A549 (cell line): ENCODE measurements at regions not wholly inside any gene's neighbourhood (a gene's known extent, or its start where the extent isn't known, plus 50 kb on each side); places are given as distances from the start of the nearest gene placed in this dataset.
A peak's percentile ranks its signal among the peaks of the same experiment; 100 is the strongest.

Source experiments
- ATAC-seq, 2 experiments: fragments of 200-7000 bp in 1 of 2; fragments of >200 bp in 1 of 2; cut with Nextera tagmentation in 1 of 2; cut with Tn5 transposase in 1 of 2; 3 replicates each; pipeline versions ENCODE4 v1.8.0 to v1.9.1; 2018 to 2020; ENCODE audit warnings: mild to moderate bottlenecking in 1 of 2, moderate library complexity in 1 of 2
- CTCF ChIA-PET: fragments of 300-600 bp; sonication (Branson Sonifier 250); formaldehyde crosslinking; extraction: SDS; loops from one replicate; lab custom pipeline; 2021; ENCODE audit warnings: antibody characterized with exemption, inconsistent platforms; lab: Yijun Ruan, JAX
- POLR2A ChIA-PET: fragments of 350-600 bp; formaldehyde crosslinking; extraction: SDS; loops from one replicate; lab custom pipeline; 2021; ENCODE audit warnings: antibody characterized with exemption, inconsistent platforms; lab: Yijun Ruan, JAX
- DNase-seq, 2 experiments: peaks; one replicate each; pipeline versions ENCODE4 v3.0.0 to v3.0.0-alpha.2; 2011 to 2016; ENCODE audit warnings: low read depth in 1 of 2, low spot score in 1 of 2
- FAIRE-seq: peaks from 2 replicates; lab custom pipeline; 2011; peaks lifted over from hg19 to GRCh38; lab: Jason Lieb, UNC
- H3K27ac ChIP-seq, 2 experiments: fragments of >200 bp; sonication (Bioruptor Twin); formaldehyde crosslinking; 3 replicates each; pipeline ENCODE4 v1.5.1; 2016 to 2017
- H3K4me1 ChIP-seq: fragments of >200 bp; sonication (Bioruptor Twin); formaldehyde crosslinking; 3 replicates; pipeline ENCODE4 v1.6.1; 2016
- H3K4me2 ChIP-seq: fragments of >200 bp; sonication (Bioruptor Twin); formaldehyde crosslinking; 3 replicates; pipeline ENCODE4 v1.6.1; 2016
- H3K4me3 ChIP-seq: fragments of >200 bp; sonication (Bioruptor Twin); formaldehyde crosslinking; 3 replicates; pipeline ENCODE4 v1.5.1; 2016
- H3K9me3 ChIP-seq: fragments of >200 bp; sonication (Bioruptor Twin); formaldehyde crosslinking; 3 replicates; pipeline ENCODE4 v1.6.1; 2016
- BHLHE40 ChIP-seq: IDR thresholded peaks from 2 replicates; pipeline ENCODE4 v1.6.1; 2012; ENCODE audit warnings: low read depth, low read length, inconsistent platforms
- CBX2 ChIP-seq: fragments of 200-600 bp; sonication (generic); IDR thresholded peaks from 2 replicates; pipeline ENCODE4 v1.6.1; 2016; ENCODE audit warnings: low read depth, mild to moderate bottlenecking, borderline replicate concordance
- CBX8 ChIP-seq: fragments of 200-600 bp; sonication (generic); IDR thresholded peaks from 2 replicates; pipeline ENCODE4 v1.6.1; 2016
- CEBPB ChIP-seq, 2 experiments: fragments of >200 bp in 1 of 2; sonication (Bioruptor Twin) in 1 of 2; formaldehyde crosslinking in 1 of 2; IDR thresholded peaks; 2 replicates each; pipeline ENCODE4 v1.6.1; 2012 to 2016
- CHD2 ChIP-seq: fragments of 150-350 bp; IDR thresholded peaks from 2 replicates; pipeline ENCODE4 v1.6.1; 2014; ENCODE audit warnings: low read length; ENCODE audit not compliant: partially characterized antibody
- E2F6 ChIP-seq: IDR thresholded peaks from 2 replicates; pipeline ENCODE4 v1.6.1; 2012; ENCODE audit warnings: low read depth, borderline replicate concordance
- EHMT2 ChIP-seq: fragments of 200-600 bp; sonication (generic); IDR thresholded peaks from 2 replicates; pipeline ENCODE4 v1.6.1; 2016; ENCODE audit warnings: antibody characterized with exemption, low read depth, mild to moderate bottlenecking, moderate library complexity
- ELK1 ChIP-seq: fragments of 150-350 bp; IDR thresholded peaks from 2 replicates; pipeline ENCODE4 v1.6.1; 2014; ENCODE audit warnings: low read depth, mild to moderate bottlenecking, low read length
- ESRRA ChIP-seq: fragments of 150-350 bp; IDR thresholded peaks from 2 replicates; pipeline ENCODE4 v1.6.1; 2014; ENCODE audit warnings: mild to moderate bottlenecking, low read length, borderline replicate concordance
- FOSL2 ChIP-seq, 2 experiments: fragments of 450-650 bp in 1 of 2; fragments of >200 bp in 1 of 2; sonication (Bioruptor Twin) in 1 of 2; formaldehyde crosslinking; IDR thresholded peaks; 2 replicates each; pipeline versions ENCODE4 v1.5.0 to v1.6.1; 2016 to 2020; ENCODE audit warnings: mild to moderate bottlenecking in 1 of 2, moderate library complexity in 1 of 2
- FOXS1 ChIP-seq: fragments of 250-450 bp; sonication (Bioruptor Pico); IDR thresholded peaks from 2 replicates; pipeline ENCODE4 v1.5.0; 2020; ENCODE audit warnings: mild to moderate bottlenecking, moderate library complexity
- HDAC2 ChIP-seq: fragments of 200-600 bp; sonication (generic); IDR thresholded peaks from 2 replicates; pipeline ENCODE4 v1.6.1; 2016
- HEYL ChIP-seq: fragments of 250-450 bp; sonication (Bioruptor Pico); IDR thresholded peaks from 2 replicates; pipeline ENCODE4 v1.8.0; 2021; ENCODE audit warnings: mild to moderate bottlenecking, moderate library complexity
- HMGXB4 ChIP-seq: fragments of 250-450 bp; sonication (Bioruptor Pico); IDR thresholded peaks from 2 replicates; pipeline ENCODE4 v1.5.0; 2021; ENCODE audit warnings: mild to moderate bottlenecking, moderate library complexity, borderline replicate concordance
- HOXB13 ChIP-seq: fragments of 250-450 bp; sonication (Bioruptor Pico); IDR thresholded peaks from 2 replicates; pipeline ENCODE4 v1.5.0; 2020; ENCODE audit warnings: low read depth, mild to moderate bottlenecking, moderate library complexity
- KDM1A ChIP-seq: fragments of 200-600 bp; sonication (generic); IDR thresholded peaks from 2 replicates; pipeline ENCODE4 v1.6.1; 2016; ENCODE audit warnings: low read depth, mild to moderate bottlenecking
- KDM5A ChIP-seq: fragments of 200-600 bp; sonication (generic); IDR thresholded peaks from 2 replicates; pipeline ENCODE4 v1.6.1; 2016; ENCODE audit warnings: antibody characterized with exemption, mild to moderate bottlenecking
- MAFK ChIP-seq: fragments of 450-650 bp; IDR thresholded peaks from 2 replicates; pipeline ENCODE4 v1.6.1; 2014; ENCODE audit not compliant: partially characterized antibody
- MAX ChIP-seq: IDR thresholded peaks from 2 replicates; pipeline ENCODE4 v1.6.1; 2012
- MAZ ChIP-seq: fragments of 150-350 bp; IDR thresholded peaks from 2 replicates; pipeline ENCODE4 v1.6.1; 2014; ENCODE audit warnings: antibody characterized with exemption, low read depth, low read length, borderline replicate concordance
- MYC ChIP-seq: IDR thresholded peaks from 2 replicates; pipeline ENCODE4 v1.6.1; 2012; ENCODE audit warnings: mild to moderate bottlenecking, inconsistent platforms, low read length, improper control_type of control experiment, borderline replicate concordance
- NFE2L2 ChIP-seq: fragments of 150-350 bp; conservative IDR thresholded peaks from 2 replicates; pipeline ENCODE4 v1.6.1; 2014; ENCODE audit warnings: low read length
- NR3C1 ChIP-seq: fragments of >200 bp; sonication (Bioruptor Twin); formaldehyde crosslinking; IDR thresholded peaks from 3 replicates; pipeline ENCODE4 v1.6.1; 2017
- PBX3 ChIP-seq: IDR thresholded peaks from 2 replicates; pipeline ENCODE4 v1.6.1; 2012
- POLR2A ChIP-seq: IDR thresholded peaks from 2 replicates; pipeline ENCODE4 v1.6.1; 2012; ENCODE audit warnings: mild to moderate bottlenecking, low read length
- POLR2AphosphoS2 ChIP-seq: conservative IDR thresholded peaks from 2 replicates; pipeline ENCODE4 v1.6.1; 2012; ENCODE audit warnings: low read length, improper control_type of control experiment, inconsistent platforms
- RNF2 ChIP-seq: fragments of 200-600 bp; sonication (generic); IDR thresholded peaks from 2 replicates; pipeline ENCODE4 v1.6.1; 2016; ENCODE audit warnings: low read depth, mild to moderate bottlenecking, antibody characterized with exemption, moderate library complexity, borderline replicate concordance
- SREBF2 ChIP-seq: fragments of 450-650 bp; IDR thresholded peaks from 2 replicates; pipeline ENCODE4 v1.6.1; 2014; ENCODE audit warnings: mild to moderate bottlenecking, moderate library complexity
- TFCP2L1 ChIP-seq: fragments of 250-450 bp; sonication (Bioruptor Pico); IDR thresholded peaks from 2 replicates; pipeline ENCODE4 v1.5.0; 2021; ENCODE audit warnings: mild to moderate bottlenecking
- TP53 ChIP-seq: fragments of 250-450 bp; sonication (Bioruptor Pico); IDR thresholded peaks from 2 replicates; pipeline ENCODE4 v1.5.0; 2021; ENCODE audit warnings: mild to moderate bottlenecking, moderate library complexity
- ZFP36 ChIP-seq: fragments of 450-650 bp; IDR thresholded peaks from 2 replicates; pipeline ENCODE4 v1.6.1; 2014; ENCODE audit warnings: borderline replicate concordance; ENCODE audit not compliant: partially characterized antibody
- WGBS: methylation state at CpG from one replicate; pipeline ENCODE4 v1.1.6; 2017; ENCODE audit errors: missing lambda C conversion rate; 5-methylcytosine and 5-hydroxymethylcytosine counted together

GRCh38 chr16:50880926-50881325 is 139.0 kb downstream of the CYLD start:
- whole genome bisulfite sequencing: 49% methylated on average over 3 of the region's 3 CpGs
- no peaks in the 10 kb centered on the region for H3K9me3 ChIP-seq
- CTCF ChIA-PET: interaction anchor here (0.9 kb wide), 1 partner anchor 9 kb away, joined by 3 read pairs; no protein-coding TSS in a partner anchor

GRCh38 chr16:50879873-50880695 is 138.2 kb downstream of the CYLD start:
- Histone ChIP-seq H3K4me2 (peak overlapping the region; percentile 38; the same call in 2 of the 3 replicates), H3K4me3 (no peak overlapping the region), H3K4me1 (no peaks in the 10 kb centered on the region), H3K9me3 (no peaks in the 10 kb centered on the region), H3K27ac (no peak overlapping the region)
- ChIA-PET CTCF (interaction anchor here (0.9 kb wide), 1 partner anchor 9 kb away, joined by 3 read pairs; no protein-coding TSS in a partner anchor), POLR2A (no interaction called here)
- WGBS: 3% methylated on average over 10 of the region's 24 CpGs
- ATAC-seq (peak in 1 of 2 experiments; percentile 28; a peak in 1 of 6 replicates), FAIRE-seq (no peak), DNase-seq (peak in 1 of 2 experiments; percentile 6)
- TF ChIP-seq HMGXB4 (CRISPR knock-in tag) (no peak), PBX3 (no peak), FOXS1 (no peak), TP53 (CRISPR knock-in tag) (no peak), BHLHE40 (no peak), EHMT2 (no peak), NFE2L2 (no peak), MYC (no peak), E2F6 (no peak), POLR2A (no peak), FOSL2 (IDR thresholded peaks at IDR 0.05) (no peak), FOSL2 (CRISPR knock-in tag; IDR thresholded peaks at IDR 0.05) (no peak), POLR2AphosphoS2 (no peak), KDM5A (no peak), TFCP2L1 (CRISPR knock-in tag) (no peak), ZFP36 (no peak), CBX2 (no peak), NR3C1 (no peak), MAX (no peak)

More at GRCh38 chr16:50880926-50881325, 139.0 kb downstream of the CYLD start:
- no peak for FAIRE-seq
- POLR2A ChIA-PET: no interaction called here
- H3K4me1 ChIP-seq: no peaks in the 10 kb centered on the region
- no peak overlapping the region for H3K4me2 ChIP-seq
- TF ChIP-seq MAZ (no peak), TP53 (CRISPR knock-in tag) (no peak), CEBPB (IDR thresholded peaks at IDR 0.05) (no peak), POLR2AphosphoS2 (no peak), SREBF2 (no peak), MAFK (no peak), MAX (no peak), TFCP2L1 (CRISPR knock-in tag) (no peak), CBX8 (no peak), CHD2 (no peak), HEYL (CRISPR knock-in tag) (no peak), ESRRA (no peak), KDM1A (no peak), ELK1 (no peak), PBX3 (no peak), HOXB13 (CRISPR knock-in tag) (no peak), HDAC2 (no peak), RNF2 (no peak)
- no peak overlapping the region for H3K4me3 ChIP-seq
- DNase-seq: no peak
- ATAC-seq: no peak
- no peak overlapping the region for H3K27ac ChIP-seq
